ENCODE measurements at regions not wholly inside any gene's neighbourhood (a gene's known extent, or its start where the extent isn't known, plus 50 kb on each side); places are given as distances from the start of the nearest gene placed in this dataset.

DNA sequence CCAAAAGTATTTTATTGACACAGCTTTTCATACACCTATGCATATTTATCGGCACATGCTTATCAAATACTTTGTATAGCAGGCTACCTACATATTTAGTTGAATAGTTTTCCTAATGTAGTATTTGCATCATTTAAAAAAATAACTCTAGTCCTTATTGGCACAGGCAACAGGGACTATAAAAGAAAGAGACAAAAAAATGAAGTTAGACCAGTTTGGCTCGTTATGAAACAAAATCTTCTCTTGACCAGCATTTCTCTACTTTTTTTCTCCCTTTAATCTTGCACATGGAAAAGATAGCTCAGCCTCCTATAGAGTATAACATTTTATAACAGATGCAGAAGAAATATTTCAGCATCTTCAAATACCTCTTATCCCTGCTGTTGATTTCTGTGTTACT is 794.8 kb upstream of the MIR17HG start:
- no peaks in the 10 kb centered on the region for H3K36me3 ChIP-seq
- no peaks in the 10 kb centered on the region for H3K4me1 ChIP-seq
- H3K4me3 ChIP-seq, result no peak overlapping the region
- no peaks in the 10 kb centered on the region for H3K27me3 ChIP-seq
- H3K27ac ChIP-seq, result no peak overlapping the region
- 71 to 72% methylated on average over 2 of the region's 2 CpGs for WGBS, 2 donors (ENCODE audit: low coverage in 1 of 2)
- no peaks in the 10 kb centered on the region for H3K9me3 ChIP-seq
- no peak for TF ChIP-seq POLR2A (IDR thresholded peaks at IDR 0.05)
- no peak for TF ChIP-seq POLR2AphosphoS5 (IDR thresholded peaks at IDR 0.05)
- TF ChIP-seq, protein P1, sequence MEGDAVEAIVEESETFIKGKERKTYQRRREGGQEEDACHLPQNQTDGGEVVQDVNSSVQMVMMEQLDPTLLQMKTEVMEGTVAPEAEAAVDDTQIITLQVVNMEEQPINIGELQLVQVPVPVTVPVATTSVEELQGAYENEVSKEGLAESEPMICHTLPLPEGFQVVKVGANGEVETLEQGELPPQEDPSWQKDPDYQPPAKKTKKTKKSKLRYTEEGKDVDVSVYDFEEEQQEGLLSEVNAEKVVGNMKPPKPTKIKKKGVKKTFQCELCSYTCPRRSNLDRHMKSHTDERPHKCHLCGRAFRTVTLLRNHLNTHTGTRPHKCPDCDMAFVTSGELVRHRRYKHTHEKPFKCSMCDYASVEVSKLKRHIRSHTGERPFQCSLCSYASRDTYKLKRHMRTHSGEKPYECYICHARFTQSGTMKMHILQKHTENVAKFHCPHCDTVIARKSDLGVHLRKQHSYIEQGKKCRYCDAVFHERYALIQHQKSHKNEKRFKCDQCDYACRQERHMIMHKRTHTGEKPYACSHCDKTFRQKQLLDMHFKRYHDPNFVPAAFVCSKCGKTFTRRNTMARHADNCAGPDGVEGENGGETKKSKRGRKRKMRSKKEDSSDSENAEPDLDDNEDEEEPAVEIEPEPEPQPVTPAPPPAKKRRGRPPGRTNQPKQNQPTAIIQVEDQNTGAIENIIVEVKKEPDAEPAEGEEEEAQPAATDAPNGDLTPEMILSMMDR (IDR thresholded peaks at IDR 0.05), result no peak
- no peak for TF ChIP-seq EP300 (IDR thresholded peaks at IDR 0.05)
- ATAC-seq, result no peak

DNA sequence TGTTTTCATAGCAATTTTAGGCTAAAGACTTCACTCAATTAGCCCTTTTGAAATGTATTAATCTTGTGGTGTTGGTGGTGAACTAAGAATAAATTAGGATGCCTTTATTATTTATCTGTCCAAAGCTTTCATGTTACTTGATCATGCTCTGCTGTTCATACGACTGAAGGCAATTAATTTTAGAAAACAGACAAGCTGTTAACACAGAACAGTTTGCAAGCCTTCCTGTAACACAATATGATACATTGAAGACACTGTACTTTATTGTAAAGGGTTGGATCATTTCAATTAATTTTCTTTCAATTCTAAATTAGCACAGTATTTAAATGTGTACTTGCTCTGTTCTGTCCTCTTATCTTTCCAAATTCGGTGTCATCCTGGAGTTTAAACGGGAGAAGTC is 794.3 kb upstream of the MIR17HG start:
- no peak for TF ChIP-seq POLR2AphosphoS5 (IDR thresholded peaks at IDR 0.05)
- no peak for TF ChIP-seq POLR2A (IDR thresholded peaks at IDR 0.05)
- TF ChIP-seq, protein P1 (IDR thresholded peaks at IDR 0.05), result no peak
- TF ChIP-seq EP300 (IDR thresholded peaks at IDR 0.05), result no peak
- H3K36me3 ChIP-seq, result no peaks in the 10 kb centered on the region
- no peaks in the 10 kb centered on the region for H3K4me1 ChIP-seq
- ATAC-seq, result no peak
- H3K27ac ChIP-seq, result no peak overlapping the region
- H3K27me3 ChIP-seq, result no peaks in the 10 kb centered on the region
- H3K9me3 ChIP-seq, result no peaks in the 10 kb centered on the region
- no peak overlapping the region for H3K4me3 ChIP-seq
- WGBS, 2 donors (ENCODE audit: low coverage in 1 of 2), result 48 to 50% methylated on average over 3 of the region's 3 CpGs

DNA sequence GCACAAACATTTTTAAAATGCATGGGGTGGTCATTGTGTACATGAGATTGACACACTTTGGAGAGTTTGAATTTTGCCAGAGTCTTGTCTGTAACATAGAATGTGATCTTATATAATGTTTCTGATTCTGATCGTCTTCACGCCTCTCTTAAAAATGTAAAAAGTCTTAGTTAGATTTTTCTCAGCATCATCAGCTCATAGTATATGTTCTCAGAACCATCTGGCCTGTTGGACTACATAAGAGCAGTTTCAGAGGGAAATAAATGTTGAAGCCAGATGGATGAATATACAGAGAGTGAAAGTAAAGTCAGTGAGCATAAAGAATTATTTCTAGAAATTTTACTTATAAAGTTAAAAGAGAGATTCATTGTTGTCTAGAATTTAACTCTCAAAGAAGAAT is 789.9 kb upstream of the MIR17HG start:
- Histone ChIP-seq H3K4me1 (no peaks in the 10 kb centered on the region), H3K36me3 (no peaks in the 10 kb centered on the region), H3K27ac (no peak overlapping the region), H3K27me3 (no peaks in the 10 kb centered on the region), H3K9me3 (no peaks in the 10 kb centered on the region), H3K4me3 (no peak overlapping the region)
- ATAC-seq, result no peak
- 92% methylated on average over 2 of the region's 2 CpGs; no CpG with 5 or more reads in 1 of the 2 donors for WGBS, 2 donors (ENCODE audit: low coverage in 1 of 2)
- TF ChIP-seq EP300 (IDR thresholded peaks at IDR 0.05) (no peak), POLR2AphosphoS5 (IDR thresholded peaks at IDR 0.05) (no peak), POLR2A (IDR thresholded peaks at IDR 0.05) (no peak)
- TF ChIP-seq, protein P1 (IDR thresholded peaks at IDR 0.05), result no peak

DNA sequence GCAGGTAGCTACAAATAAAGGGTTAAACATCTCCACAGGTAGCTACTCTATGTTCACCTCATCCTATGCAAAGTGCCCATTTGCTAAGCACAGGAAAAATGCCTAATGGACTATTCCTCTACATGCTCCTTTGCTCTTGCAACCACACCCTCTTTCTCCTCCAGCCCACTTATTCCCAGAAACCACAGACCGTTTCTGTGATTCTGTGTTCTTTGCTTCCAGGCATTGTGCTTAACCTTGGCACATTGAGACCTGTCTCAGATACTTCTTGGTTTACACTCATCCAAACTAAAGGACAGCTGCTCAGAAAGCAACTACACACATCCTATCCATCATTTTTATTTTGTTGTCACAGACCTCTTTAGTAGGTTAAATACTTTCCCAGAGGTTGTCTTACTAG is 785.0 kb upstream of the MIR17HG start:
- Histone ChIP-seq H3K36me3 (no peaks in the 10 kb centered on the region), H3K27me3 (no peaks in the 10 kb centered on the region), H3K9me3 (no peaks in the 10 kb centered on the region), H3K4me1 (no peaks in the 10 kb centered on the region), H3K27ac (no peak overlapping the region), H3K4me3 (no peak overlapping the region)
- TF ChIP-seq EP300 (IDR thresholded peaks at IDR 0.05) (no peak), POLR2AphosphoS5 (IDR thresholded peaks at IDR 0.05) (no peak), POLR2A (IDR thresholded peaks at IDR 0.05) (no peak)
- TF ChIP-seq, protein P1 (IDR thresholded peaks at IDR 0.05), result no peak
- ATAC-seq, result no peak
- 38 to 60% methylated on average over 1 of the region's 1 CpG for WGBS, 2 donors (ENCODE audit: low coverage in 1 of 2)

DNA sequence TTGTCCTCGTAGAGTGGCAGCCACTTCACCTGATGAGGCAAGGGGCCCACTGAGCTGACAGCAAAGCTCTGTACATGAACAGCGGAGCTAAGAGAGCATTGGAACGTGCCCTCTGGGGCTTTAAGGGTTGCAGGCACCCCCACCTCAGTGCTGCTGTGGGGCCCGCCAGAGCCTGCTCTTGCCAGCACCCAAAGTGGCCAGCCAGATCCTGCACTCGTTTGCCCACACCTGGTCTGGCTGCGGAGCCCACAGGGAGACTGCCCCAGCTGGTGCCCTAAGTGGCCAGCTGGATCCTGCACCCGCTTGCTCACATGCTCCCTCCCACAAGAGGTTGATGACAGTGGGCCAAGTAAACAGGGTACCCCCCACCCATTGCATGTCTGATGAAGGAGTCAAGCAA is 783.4 kb upstream of the MIR17HG start:
- Histone ChIP-seq H3K27ac (no peak overlapping the region), H3K9me3 (no peaks in the 10 kb centered on the region), H3K36me3 (no peaks in the 10 kb centered on the region), H3K4me3 (no peak overlapping the region), H3K4me1 (no peaks in the 10 kb centered on the region), H3K27me3 (no peaks in the 10 kb centered on the region)
- no peak for TF ChIP-seq POLR2AphosphoS5 (IDR thresholded peaks at IDR 0.05)
- TF ChIP-seq, protein P1 (IDR thresholded peaks at IDR 0.05), result no peak
- TF ChIP-seq POLR2A (IDR thresholded peaks at IDR 0.05), result no peak
- no peak for TF ChIP-seq EP300 (IDR thresholded peaks at IDR 0.05)
- no CpG with 5 or more reads among the region's 7 CpGs for WGBS, 2 donors (ENCODE audit: low coverage in 1 of 2)
- ATAC-seq, result no peak

Data from gastroesophageal sphincter (tissue), 4 donors.